Endothelial cell (in vitro differentiated cells): ENCODE measurements at regions not wholly inside any gene's neighbourhood (a gene's known extent, or its start where the extent isn't known, plus 50 kb on each side); places are given as distances from the start of the nearest gene placed in this dataset.
A peak's percentile ranks its signal among the peaks of the same experiment; 100 is the strongest.

Source experiments
- DNase-seq: peaks from one replicate; pipeline ENCODE4 v3.0.0; 2021; ENCODE audit warnings: low spot score
- H3K27ac Mint-ChIP-seq: one replicate; pipeline ENCODE4 v1.8.0; 2021; ENCODE audit warnings: mixed read lengths, inconsistent platforms; ENCODE audit not compliant: unreplicated experiment
- H3K27me3 Mint-ChIP-seq: one replicate; pipeline ENCODE4 v1.8.0; 2021; ENCODE audit warnings: mild to moderate bottlenecking, moderate library complexity, mixed read lengths, inconsistent platforms; ENCODE audit not compliant: unreplicated experiment
- H3K36me3 Mint-ChIP-seq: one replicate; pipeline ENCODE4 v1.8.0; 2021; ENCODE audit warnings: mild to moderate bottlenecking, low read depth, mixed read lengths, inconsistent platforms; ENCODE audit not compliant: unreplicated experiment
- H3K4me1 Mint-ChIP-seq: one replicate; pipeline ENCODE4 v1.8.0; 2021; ENCODE audit warnings: mild to moderate bottlenecking, mixed read lengths, inconsistent platforms; ENCODE audit not compliant: unreplicated experiment
- H3K4me3 Mint-ChIP-seq: one replicate; pipeline ENCODE4 v1.8.0; 2021; ENCODE audit warnings: mild to moderate bottlenecking, mixed read lengths, inconsistent platforms; ENCODE audit not compliant: unreplicated experiment
- H3K9me3 Mint-ChIP-seq: one replicate; pipeline ENCODE4 v1.8.0; 2021; ENCODE audit warnings: mixed read lengths, inconsistent platforms; ENCODE audit not compliant: unreplicated experiment
- CTCF ChIP-seq: fragments of 200-600 bp; sonication (generic); IDR thresholded peaks from one replicate; pipeline ENCODE4 v1.5.0; 2021; ENCODE audit warnings: antibody characterized with exemption; ENCODE audit not compliant: unreplicated experiment

- no peaks in the 10 kb centered on the region for H3K27me3 Mint-ChIP-seq
- no peaks in the 10 kb centered on the region for H3K36me3 Mint-ChIP-seq
- H3K4me1 Mint-ChIP-seq = no peaks in the 10 kb centered on the region
- no peaks in the 10 kb centered on the region for H3K9me3 Mint-ChIP-seq
- H3K27ac Mint-ChIP-seq = no peak overlapping the region
- no peak for DNase-seq
- TF ChIP-seq CTCF = peak; percentile 59
- no peak overlapping the region for H3K4me3 Mint-ChIP-seq
Measured at GRCh38 chr3:104610730-104611652, 755.7 kb upstream of the ALCAM start.

GRCh38 chr3:104612218-104612617 lies 754.5 kb upstream of the ALCAM start:
- no peak for TF ChIP-seq CTCF
- Mint-ChIP-seq H3K27me3 (no peaks in the 10 kb centered on the region), H3K4me1 (no peaks in the 10 kb centered on the region), H3K36me3 (no peaks in the 10 kb centered on the region), H3K27ac (no peak overlapping the region), H3K9me3 (no peaks in the 10 kb centered on the region), H3K4me3 (no peak overlapping the region)
- no peak for DNase-seq

- no peak overlapping the region for H3K27ac Mint-ChIP-seq
- H3K27me3 Mint-ChIP-seq = no peaks in the 10 kb centered on the region
- no peak for TF ChIP-seq CTCF
- H3K9me3 Mint-ChIP-seq = no peaks in the 10 kb centered on the region
- H3K4me1 Mint-ChIP-seq = no peaks in the 10 kb centered on the region
- no peak for DNase-seq
- no peak overlapping the region for H3K4me3 Mint-ChIP-seq
- H3K36me3 Mint-ChIP-seq = no peaks in the 10 kb centered on the region
Measured at GRCh38 chr3:104614564-104614963, 752.1 kb upstream of the ALCAM start.

GRCh38 chr3:104628185-104628789 lies 738.4 kb upstream of the ALCAM start:
- H3K27ac Mint-ChIP-seq = no peak overlapping the region
- no peaks in the 10 kb centered on the region for H3K4me1 Mint-ChIP-seq
- no peak for DNase-seq
- H3K4me3 Mint-ChIP-seq = no peak overlapping the region
- H3K27me3 Mint-ChIP-seq = peaks cover 4% of the 10 kb centered on the region
- H3K36me3 Mint-ChIP-seq = no peaks in the 10 kb centered on the region
- no peaks in the 10 kb centered on the region for H3K9me3 Mint-ChIP-seq
- TF ChIP-seq CTCF = peak; percentile 82

GRCh38 chr3:104629038-104629437 lies 737.7 kb upstream of the ALCAM start:
- H3K27me3 Mint-ChIP-seq = peaks cover 4% of the 10 kb centered on the region
- no peak overlapping the region for H3K4me3 Mint-ChIP-seq
- H3K36me3 Mint-ChIP-seq = no peaks in the 10 kb centered on the region
- TF ChIP-seq CTCF = no peak
- no peaks in the 10 kb centered on the region for H3K4me1 Mint-ChIP-seq
- H3K27ac Mint-ChIP-seq = no peak overlapping the region
- DNase-seq = no peak
- H3K9me3 Mint-ChIP-seq = no peaks in the 10 kb centered on the region
